Stimulated activated naive B cell treated with anti-CD40 and anti-IgM and Interleukin-4, amounts not matched to agents 10 μg/mL and 1 μg/mL and 100 μg/mL, for 72 hours (primary cell): ENCODE measurements at regions not wholly inside any gene's neighbourhood (a gene's known extent, or its start where the extent isn't known, plus 50 kb on each side); places are given as distances from the start of the nearest gene placed in this dataset.

ENCODE experiments used
- ATAC-seq, 2 donors: fragments of 150-1000 bp; cut with Tn5 transposase; replicated peaks; 2 replicates each; pipeline ENCODE4 v1.10.0; 2021; ENCODE audit warnings: moderate library complexity in 1 of 2
- DNase-seq: peaks from one replicate; pipeline ENCODE4 v3.0.0; 2021
- H3K27ac Mint-ChIP-seq: one replicate; pipeline ENCODE4 v1.8.0; 2022; ENCODE audit warnings: mild to moderate bottlenecking, mixed read lengths
- H3K27me3 Mint-ChIP-seq, 2 donors: one replicate each; pipeline ENCODE4 v1.8.0; 2022; ENCODE audit warnings: mixed read lengths in 2 of 2
- H3K36me3 Mint-ChIP-seq, 2 donors: one replicate each; pipeline ENCODE4 v1.8.0; 2022; ENCODE audit warnings: mixed read lengths in 2 of 2, mild to moderate bottlenecking in 1 of 2
- H3K4me1 Mint-ChIP-seq, 2 donors: one replicate each; pipeline ENCODE4 v1.8.0; 2022; ENCODE audit warnings: mixed read lengths in 2 of 2, mild to moderate bottlenecking in 1 of 2
- H3K4me3 Mint-ChIP-seq, 2 donors: one replicate each; pipeline ENCODE4 v1.8.0; 2022; ENCODE audit warnings: mild to moderate bottlenecking in 2 of 2, mixed read lengths in 2 of 2, moderate library complexity in 1 of 2
- H3K9me3 Mint-ChIP-seq, 2 donors: one replicate each; pipeline ENCODE4 v1.8.0; 2022; ENCODE audit warnings: mixed read lengths in 2 of 2, mild to moderate bottlenecking in 1 of 2

- H3K4me1 Mint-ChIP-seq, result peaks cover 21 to 57% of the 10 kb centered on the region in 2 donors
- H3K27me3 Mint-ChIP-seq, result peaks cover 31 to 51% of the 10 kb centered on the region in 2 donors
- no peak overlapping the region for H3K4me3 Mint-ChIP-seq
- no peak for ATAC-seq
- H3K27ac Mint-ChIP-seq, result no peak overlapping the region
- no peaks in the 10 kb centered on the region for H3K9me3 Mint-ChIP-seq
- H3K36me3 Mint-ChIP-seq, result no peaks in the 10 kb centered on the region
- DNase-seq, result no peak
Measured at GRCh38 chr3:72245183-72245811, 460.3 kb upstream of the PROK2 start.

- no peak overlapping the region for H3K27ac Mint-ChIP-seq
- H3K4me3 Mint-ChIP-seq, result no peak overlapping the region
- peaks cover 38 to 57% of the 10 kb centered on the region in 2 donors for H3K27me3 Mint-ChIP-seq
- peaks cover 21 to 57% of the 10 kb centered on the region in 2 donors for H3K4me1 Mint-ChIP-seq
- DNase-seq, result no peak
- no peaks in the 10 kb centered on the region for H3K36me3 Mint-ChIP-seq
- no peaks in the 10 kb centered on the region for H3K9me3 Mint-ChIP-seq
- no peak for ATAC-seq
Measured at GRCh38 chr3:72244396-72244795, 459.4 kb upstream of the PROK2 start.

- ATAC-seq (no peak), DNase-seq (no peak)
- no peaks in the 10 kb centered on the region for H3K36me3 Mint-ChIP-seq
- no peaks in the 10 kb centered on the region for H3K9me3 Mint-ChIP-seq
- no peak overlapping the region for H3K4me3 Mint-ChIP-seq
- peaks cover 40 to 51% of the 10 kb centered on the region in 2 donors for H3K27me3 Mint-ChIP-seq
- no peak overlapping the region for H3K27ac Mint-ChIP-seq
- H3K4me1 Mint-ChIP-seq, result peaks cover 17 to 44% of the 10 kb centered on the region in 2 donors
Measured at GRCh38 chr3:72242326-72242725, 457.4 kb upstream of the PROK2 start.

- H3K4me3 Mint-ChIP-seq, result no peak overlapping the region
- no peak overlapping the region for H3K27ac Mint-ChIP-seq
- H3K9me3 Mint-ChIP-seq, result no peaks in the 10 kb centered on the region
- ATAC-seq, result peak in 1 of 2 donors; percentile 21
- no peaks in the 10 kb centered on the region for H3K36me3 Mint-ChIP-seq
- DNase-seq, result no peak
- H3K27me3 Mint-ChIP-seq, result peaks cover 36 to 51% of the 10 kb centered on the region in 2 donors
- H3K4me1 Mint-ChIP-seq, result peaks cover 11 to 37% of the 10 kb centered on the region in 2 donors
Measured at GRCh38 chr3:72241525-72241924, 456.6 kb upstream of the PROK2 start.

- Mint-ChIP-seq H3K4me1 (peaks cover 9 to 30% of the 10 kb centered on the region in 2 donors), H3K9me3 (no peaks in the 10 kb centered on the region)
- ATAC-seq, result no peak
Measured at GRCh38 chr3:72240531-72240930, 455.6 kb upstream of the PROK2 start.

GRCh38 chr3:72238801-72239200, 453.9 kb upstream of the PROK2 start:
- Mint-ChIP-seq H3K36me3 (no peaks in the 10 kb centered on the region), H3K4me3 (no peak overlapping the region), H3K4me1 (peaks cover 2 to 13% of the 10 kb centered on the region in 2 donors), H3K27me3 (peaks cover 26 to 32% of the 10 kb centered on the region in 2 donors), H3K9me3 (no peaks in the 10 kb centered on the region), H3K27ac (no peak overlapping the region)
- no peak for ATAC-seq
- no peak for DNase-seq

More at GRCh38 chr3:72240531-72240930, 455.6 kb upstream of the PROK2 start:
- Mint-ChIP-seq H3K27ac (no peak overlapping the region), H3K36me3 (no peaks in the 10 kb centered on the region), H3K27me3 (peaks cover 39 to 44% of the 10 kb centered on the region in 2 donors), H3K4me3 (no peak overlapping the region)
- no peak for DNase-seq

- no peaks in the 10 kb centered on the region for H3K36me3 Mint-ChIP-seq
- ATAC-seq (no peak), DNase-seq (no peak)
- H3K4me3 Mint-ChIP-seq, result no peak overlapping the region
- H3K27me3 Mint-ChIP-seq, result peaks cover 27 to 37% of the 10 kb centered on the region in 2 donors
- no peak overlapping the region for H3K27ac Mint-ChIP-seq
- H3K4me1 Mint-ChIP-seq, result peaks cover 5 to 17% of the 10 kb centered on the region in 2 donors
- no peaks in the 10 kb centered on the region for H3K9me3 Mint-ChIP-seq
Measured at GRCh38 chr3:72238010-72238691, 453.2 kb upstream of the PROK2 start.

GRCh38 chr3:72237679-72238009, 452.7 kb upstream of the PROK2 start:
- no peaks in the 10 kb centered on the region for H3K36me3 Mint-ChIP-seq
- no peaks in the 10 kb centered on the region for H3K9me3 Mint-ChIP-seq
- DNase-seq, result no peak
- H3K4me1 Mint-ChIP-seq, result peaks cover 9 to 22% of the 10 kb centered on the region in 2 donors
- H3K27ac Mint-ChIP-seq, result no peak overlapping the region
- H3K4me3 Mint-ChIP-seq, result no peak overlapping the region
- H3K27me3 Mint-ChIP-seq, result peaks cover 25 to 38% of the 10 kb centered on the region in 2 donors
- no peak for ATAC-seq

GRCh38 chr3:72234391-72234790, 449.4 kb upstream of the PROK2 start:
- H3K4me3 Mint-ChIP-seq, result no peak overlapping the region
- peaks cover 19 to 39% of the 10 kb centered on the region in 2 donors for H3K27me3 Mint-ChIP-seq
- no peak overlapping the region for H3K27ac Mint-ChIP-seq
- DNase-seq (no peak), ATAC-seq (no peak)
- H3K4me1 Mint-ChIP-seq, result peaks cover 18 to 36% of the 10 kb centered on the region in 2 donors
- no peaks in the 10 kb centered on the region for H3K36me3 Mint-ChIP-seq
- no peaks in the 10 kb centered on the region for H3K9me3 Mint-ChIP-seq

GRCh38 chr3:72233571-72233970, 448.6 kb upstream of the PROK2 start:
- no peak overlapping the region for H3K4me3 Mint-ChIP-seq
- H3K27ac Mint-ChIP-seq, result no peak overlapping the region
- peaks cover 18 to 36% of the 10 kb centered on the region in 2 donors for H3K4me1 Mint-ChIP-seq
- no peak for ATAC-seq
- H3K36me3 Mint-ChIP-seq, result no peaks in the 10 kb centered on the region
- peaks cover 17 to 37% of the 10 kb centered on the region in 2 donors for H3K27me3 Mint-ChIP-seq
- no peaks in the 10 kb centered on the region for H3K9me3 Mint-ChIP-seq
- DNase-seq, result no peak

- H3K9me3 Mint-ChIP-seq, result peaks cover 0 to 2% of the 10 kb centered on the region in 2 donors
- no peak overlapping the region for H3K4me3 Mint-ChIP-seq
- ATAC-seq, result peak; percentile 39 to 62
- DNase-seq, result no peak
- peaks cover 0 to 7% of the 10 kb centered on the region in 2 donors for H3K36me3 Mint-ChIP-seq
- H3K4me1 Mint-ChIP-seq, result peaks cover 19 to 41% of the 10 kb centered on the region in 2 donors
- no peak overlapping the region for H3K27ac Mint-ChIP-seq
- H3K27me3 Mint-ChIP-seq, result peaks cover 25 to 45% of the 10 kb centered on the region in 2 donors
Measured at GRCh38 chr3:72232777-72233176, 447.8 kb upstream of the PROK2 start.

GRCh38 chr3:72232331-72232730, 447.4 kb upstream of the PROK2 start:
- no peak overlapping the region for H3K27ac Mint-ChIP-seq
- peaks cover 30 to 49% of the 10 kb centered on the region in 2 donors for H3K27me3 Mint-ChIP-seq
- H3K9me3 Mint-ChIP-seq, result peaks cover 0 to 3% of the 10 kb centered on the region in 2 donors
- H3K36me3 Mint-ChIP-seq, result peaks cover under 1 to 9% of the 10 kb centered on the region in 2 donors
- no peak for DNase-seq
- ATAC-seq, result no peak
- H3K4me3 Mint-ChIP-seq, result no peak overlapping the region
- H3K4me1 Mint-ChIP-seq, result peaks cover 24 to 45% of the 10 kb centered on the region in 2 donors

- ATAC-seq (no peak), DNase-seq (no peak)
- Mint-ChIP-seq H3K4me1 (peaks cover 25 to 46% of the 10 kb centered on the region in 2 donors), H3K36me3 (peaks cover 1 to 9% of the 10 kb centered on the region in 2 donors), H3K27ac (no peak overlapping the region), H3K27me3 (peaks cover 31 to 52% of the 10 kb centered on the region in 2 donors), H3K9me3 (peaks cover 0 to 3% of the 10 kb centered on the region in 2 donors), H3K4me3 (no peak overlapping the region)
Measured at GRCh38 chr3:72231439-72232196, 446.7 kb upstream of the PROK2 start.

- Mint-ChIP-seq H3K27me3 (peaks cover 28 to 52% of the 10 kb centered on the region in 2 donors), H3K4me1 (peaks cover 25 to 46% of the 10 kb centered on the region in 2 donors), H3K4me3 (no peak overlapping the region), H3K9me3 (peaks cover 3 to 6% of the 10 kb centered on the region in 2 donors), H3K36me3 (peaks cover 1 to 12% of the 10 kb centered on the region in 2 donors), H3K27ac (no peak overlapping the region)
- ATAC-seq, result no peak
- DNase-seq, result no peak
Measured at GRCh38 chr3:72230774-72231379, 445.9 kb upstream of the PROK2 start.
